Esophagus muscularis mucosa (tissue), 4 donors: ENCODE measurements at regions not wholly inside any gene's neighbourhood (a gene's known extent, or its start where the extent isn't known, plus 50 kb on each side); places are given as distances from the start of the nearest gene placed in this dataset.

ENCODE experiments used
- DNase-seq: peaks from one replicate; pipeline ENCODE4 v3.0.0-alpha.2; 2017; ENCODE audit errors: extremely low spot score
- H3K27ac ChIP-seq, 4 donors: fragments of 200-600 bp; sonication (generic); replicated peaks in 1 of 4; 1 replicate in 3 of 4; 2 replicates in 1 of 4; pipeline ENCODE4 v1.5.1; 2016 to 2019; ENCODE audit warnings: mild to moderate bottlenecking in 1 of 4
- H3K27me3 ChIP-seq, 4 donors: fragments of 200-600 bp; sonication (generic); one replicate each; pipeline versions ENCODE4 v1.5.1 to v1.6.0; 2016 to 2019
- H3K36me3 ChIP-seq, 4 donors: fragments of 200-600 bp; sonication (generic); one replicate each; pipeline ENCODE4 v1.5.1; 2016 to 2019
- H3K4me1 ChIP-seq, 4 donors: fragments of 200-600 bp; sonication (generic); one replicate each; pipeline ENCODE4 v1.5.1; 2016 to 2019
- H3K4me3 ChIP-seq, 4 donors: fragments of 200-600 bp; sonication (generic); 1 replicate in 2 of 4; 2 replicates in 2 of 4; pipeline ENCODE4 v1.5.1; 2016 to 2019; ENCODE audit warnings: mild to moderate bottlenecking in 4 of 4, moderate library complexity in 1 of 4
- H3K9me3 ChIP-seq, 4 donors: fragments of 200-600 bp; sonication (generic); 1 replicate in 3 of 4; 2 replicates in 1 of 4; pipeline ENCODE4 v1.5.1; 2016 to 2019
- CTCF ChIP-seq, 3 experiments: fragments of 200-600 bp in 2 of 3; fragments of 450-650 bp in 1 of 3; sonication (generic) in 2 of 3; IDR thresholded peaks; one replicate each; pipeline ENCODE4 v1.5.1; 2017 to 2019; ENCODE audit warnings: antibody characterized with exemption in 3 of 3, mild to moderate bottlenecking in 2 of 3, moderate library complexity in 1 of 3
- EP300 ChIP-seq: sonication (generic); formaldehyde crosslinking; IDR thresholded peaks from one replicate; pipeline ENCODE4 v1.6.1; 2017; ENCODE audit warnings: antibody characterized with exemption
- POLR2A ChIP-seq: fragments of 450-650 bp; IDR thresholded peaks from one replicate; pipeline ENCODE4 v1.6.1; 2017; ENCODE audit warnings: antibody characterized with exemption, moderate library complexity, mild to moderate bottlenecking, low read depth
- POLR2AphosphoS5 ChIP-seq, 2 donors: sonication (generic); formaldehyde crosslinking; IDR thresholded peaks; one replicate each; pipeline ENCODE4 v1.6.1; 2017; ENCODE audit warnings: antibody characterized with exemption in 2 of 2
- WGBS: methylation state at CpG from one replicate; pipeline ENCODE4 v1.1.5; 2018; 5-methylcytosine and 5-hydroxymethylcytosine counted together
- intact Hi-C: fragments of 100-400 bp; cut with DNase I; formaldehyde crosslinking; loops from one replicate; pipeline ENCODE4 v1.15.1; 2023

DNA sequence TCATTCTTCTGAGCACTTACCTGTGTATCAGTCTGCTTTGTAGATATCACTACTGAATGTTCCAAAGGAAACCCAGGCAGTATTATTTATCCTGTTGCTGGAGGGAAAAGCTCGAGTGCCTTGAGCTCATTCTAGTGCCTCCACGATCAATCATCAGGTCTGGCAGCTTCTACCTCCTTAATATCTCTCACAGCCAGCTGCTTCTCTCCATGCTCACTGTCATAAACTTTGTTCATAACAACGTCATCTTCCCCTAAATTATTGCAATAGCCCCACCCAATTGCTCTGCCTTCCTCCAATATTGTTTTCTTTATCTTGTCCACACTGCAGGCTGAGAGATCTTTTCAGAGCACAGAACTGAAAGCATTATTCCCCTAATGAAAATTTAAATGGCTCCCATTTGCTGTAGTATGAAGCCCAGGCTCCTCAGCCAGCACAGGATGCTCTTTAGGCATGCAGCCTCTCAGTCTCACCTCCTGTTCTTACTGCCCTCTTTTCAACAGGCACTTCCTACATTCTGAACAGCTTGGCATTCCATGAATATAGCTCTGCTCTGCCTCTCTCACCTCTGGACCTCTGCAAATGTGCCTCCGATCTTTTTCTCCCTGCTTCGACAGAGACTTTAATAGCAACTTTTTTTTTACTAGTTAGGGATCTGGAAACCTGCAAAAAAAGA, 504.2 kb upstream of the IGFBP7 start:
- H3K4me3 ChIP-seq: no peak overlapping the region
- no peak overlapping the region for H3K27ac ChIP-seq
- no peak for DNase-seq
- H3K27me3 ChIP-seq: no peaks in the 10 kb centered on the region
- no peaks in the 10 kb centered on the region for H3K9me3 ChIP-seq
- no peaks in the 10 kb centered on the region for H3K36me3 ChIP-seq
- no peaks in the 10 kb centered on the region for H3K4me1 ChIP-seq
- WGBS: 26% methylated on average over 4 of the region's 5 CpGs
- no peak for TF ChIP-seq POLR2AphosphoS5 (IDR thresholded peaks at IDR 0.05)
- no peak for TF ChIP-seq CTCF (IDR thresholded peaks at IDR 0.05)
- TF ChIP-seq EP300: no peak
- no peak for TF ChIP-seq POLR2A
- intact Hi-C loops: no loop called here

GRCh38 chr4:57612279-57612678, 502.1 kb upstream of the IGFBP7 start:
- TF ChIP-seq POLR2AphosphoS5 (IDR thresholded peaks at IDR 0.05) (no peak), POLR2A (no peak), CTCF (IDR thresholded peaks at IDR 0.05) (no peak), EP300 (no peak)
- Histone ChIP-seq H3K36me3 (no peaks in the 10 kb centered on the region), H3K4me1 (no peaks in the 10 kb centered on the region), H3K9me3 (no peaks in the 10 kb centered on the region), H3K4me3 (no peak overlapping the region), H3K27ac (no peak overlapping the region), H3K27me3 (no peaks in the 10 kb centered on the region)
- WGBS: 50% methylated on average over 2 of the region's 2 CpGs
- intact Hi-C loops: no loop called here
- DNase-seq: no peak

- Histone ChIP-seq H3K27me3 (no peaks in the 10 kb centered on the region), H3K9me3 (no peaks in the 10 kb centered on the region), H3K36me3 (no peaks in the 10 kb centered on the region), H3K4me3 (no peak overlapping the region), H3K4me1 (no peaks in the 10 kb centered on the region), H3K27ac (no peak overlapping the region)
- WGBS: 84% methylated on average over 4 of the region's 4 CpGs
- intact Hi-C loops: no loop called here
- no peak for DNase-seq
- no peak for TF ChIP-seq CTCF (IDR thresholded peaks at IDR 0.05)
- TF ChIP-seq POLR2AphosphoS5 (IDR thresholded peaks at IDR 0.05): no peak
- no peak for TF ChIP-seq EP300
- no peak for TF ChIP-seq POLR2A
Measured at GRCh38 chr4:57607566-57608180, 497.5 kb upstream of the IGFBP7 start.

DNA sequence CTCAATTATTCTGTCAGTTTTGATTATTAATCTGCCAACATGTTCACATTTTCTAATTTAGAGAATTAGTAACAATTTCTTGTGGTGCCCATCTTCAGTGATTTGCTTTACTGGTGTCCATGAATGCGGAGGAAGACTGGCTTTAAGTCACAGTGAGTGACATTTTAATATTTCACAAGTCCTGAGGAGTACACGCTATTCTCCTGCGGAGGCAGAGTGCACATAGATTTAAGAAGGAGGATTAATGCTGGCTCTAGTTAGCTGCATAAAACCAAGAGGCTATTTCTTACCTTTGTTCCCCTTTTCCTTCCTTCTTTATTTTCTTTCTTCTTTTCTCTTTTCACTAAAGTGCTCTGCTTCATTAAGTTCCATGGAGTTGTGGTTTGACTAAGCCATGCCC, 495.2 kb upstream of the IGFBP7 start:
- Histone ChIP-seq H3K4me3 (no peak overlapping the region), H3K27me3 (no peaks in the 10 kb centered on the region), H3K4me1 (no peaks in the 10 kb centered on the region), H3K27ac (no peak overlapping the region), H3K9me3 (no peaks in the 10 kb centered on the region), H3K36me3 (no peaks in the 10 kb centered on the region)
- DNase-seq: no peak
- WGBS: 91% methylated on average over 3 of the region's 3 CpGs
- TF ChIP-seq POLR2A (no peak), CTCF (IDR thresholded peaks at IDR 0.05) (no peak), EP300 (no peak), POLR2AphosphoS5 (IDR thresholded peaks at IDR 0.05) (no peak)
- intact Hi-C loops: no loop called here
